OCI-LY7 (cell line): ENCODE measurements at regions not wholly inside any gene's neighbourhood (a gene's known extent, or its start where the extent isn't known, plus 50 kb on each side); places are given as distances from the start of the nearest gene placed in this dataset.

Experiments used
- BruUV-seq: library from RNA; stranded (reverse); fragments of 400-500 nt; replicated peaks from 2 replicates; lab custom pipeline; 2021; lab: Mats Ljungman, UMichigan
- CTCF ChIA-PET: fragments of 300-600 bp; sonication (Branson Sonifier 250); formaldehyde crosslinking; loops from one replicate; lab custom pipeline; 2022; ENCODE audit warnings: antibody characterized with exemption; ENCODE audit not compliant: unreplicated experiment; lab: Charles Lee
- POLR2A ChIA-PET: fragments of 300-600 bp; sonication (Branson Sonifier 250); formaldehyde crosslinking; loops from one replicate; lab custom pipeline; 2022; ENCODE audit warnings: antibody characterized with exemption; lab: Charles Lee
- DNase-seq: peaks from one replicate; pipeline ENCODE4 v3.0.0-alpha.2; 2015; ENCODE audit warnings: low spot score
- H2AFZ ChIP-seq: fragments of 200-600 bp; sonication (generic), shearing (Covaris generic); 2 replicates; pipeline ENCODE4 v1.6.1; 2014; ENCODE audit warnings: mild to moderate bottlenecking, antibody characterized with exemption, low read length, moderate library complexity
- H3K27ac ChIP-seq: fragments of 200-600 bp; sonication (generic); 2 replicates; pipeline ENCODE4 v1.5.1; 2014; ENCODE audit warnings: mixed run types, low read depth, mild to moderate bottlenecking, moderate library complexity, low read length, inconsistent platforms; ENCODE audit not compliant: poor library complexity, severe bottlenecking
- H3K36me3 ChIP-seq: fragments of 200-600 bp; sonication (generic); 2 replicates; pipeline ENCODE4 v1.6.1; 2014; ENCODE audit warnings: mild to moderate bottlenecking, antibody characterized with exemption, low read length, moderate library complexity, mixed read lengths; ENCODE audit not compliant: insufficient read depth
- H3K4me1 ChIP-seq: fragments of 200-600 bp; sonication (generic); 2 replicates; pipeline ENCODE4 v1.5.1; 2014; ENCODE audit warnings: mild to moderate bottlenecking, low read length; ENCODE audit not compliant: insufficient read depth, poor library complexity, severe bottlenecking
- H3K4me2 ChIP-seq: fragments of 200-600 bp; sonication (generic); 2 replicates; pipeline ENCODE4 v1.6.1; 2014; ENCODE audit warnings: mild to moderate bottlenecking, low read length
- H3K4me3 ChIP-seq: fragments of 200-600 bp; sonication (generic); 2 replicates; pipeline ENCODE4 v1.5.1; 2014; ENCODE audit warnings: mild to moderate bottlenecking, low read depth, low read length; ENCODE audit not compliant: poor library complexity, severe bottlenecking
- H3K79me2 ChIP-seq: fragments of 200-600 bp; sonication (generic); 2 replicates; pipeline ENCODE4 v1.6.1; 2016; ENCODE audit warnings: low read depth, mild to moderate bottlenecking, low read length, moderate library complexity, mixed read lengths; ENCODE audit not compliant: insufficient read depth
- H3K9me2 ChIP-seq: fragments of 200-600 bp; sonication (generic); 2 replicates; pipeline ENCODE4 v1.6.1; 2016; ENCODE audit warnings: mild to moderate bottlenecking, low read length, mixed read lengths; ENCODE audit not compliant: insufficient read depth
- H3K9me3 ChIP-seq: fragments of 200-600 bp; sonication (generic); 2 replicates; pipeline ENCODE4 v1.6.1; 2014; ENCODE audit warnings: mild to moderate bottlenecking, mixed run types, low read length, mixed read lengths
- H4K20me1 ChIP-seq: fragments of 200-600 bp; sonication (generic); 2 replicates; pipeline ENCODE4 v1.6.1; 2014; ENCODE audit warnings: mild to moderate bottlenecking, antibody characterized with exemption, low read length, moderate library complexity, mixed read lengths; ENCODE audit not compliant: insufficient read depth
- CTCF ChIP-seq: fragments of 200-600 bp; sonication (generic); conservative IDR thresholded peaks from 2 replicates; pipeline ENCODE4 v1.5.1; 2014; ENCODE audit warnings: mild to moderate bottlenecking, antibody characterized with exemption, low read length, moderate library complexity, mixed read lengths
- EZH2phosphoT487 ChIP-seq: fragments of 200-600 bp; sonication (generic); IDR thresholded peaks from 2 replicates; pipeline ENCODE4 v1.6.1; 2018; ENCODE audit warnings: low read depth, borderline replicate concordance, mild to moderate bottlenecking, mixed run types, antibody characterized with exemption, low read length, moderate library complexity, mixed read lengths
- intact Hi-C: fragments of 100-400 bp; cut with micrococcal nuclease; formaldehyde crosslinking; loops from one replicate; pipeline ENCODE4 v1.10.0; 2022; ENCODE audit not compliant: unreplicated experiment

- no peak overlapping the region for H2AFZ ChIP-seq
- no peak for DNase-seq
- no peaks in the 10 kb centered on the region for H3K4me1 ChIP-seq
- no peaks in the 10 kb centered on the region for H4K20me1 ChIP-seq
- no TSS peak for BruUV-seq
- intact Hi-C loops = no loop called here
- H3K4me3 ChIP-seq = no peak overlapping the region
- H3K79me2 ChIP-seq = no peaks in the 10 kb centered on the region
- no peak overlapping the region for H3K4me2 ChIP-seq
- no peak overlapping the region for H3K27ac ChIP-seq
- no peaks in the 10 kb centered on the region for H3K9me3 ChIP-seq
- H3K36me3 ChIP-seq = no peaks in the 10 kb centered on the region
- CTCF ChIA-PET = no interaction called here
- POLR2A ChIA-PET = no interaction called here
- TF ChIP-seq EZH2phosphoT487 (no peak), CTCF (no peak)
- no peaks in the 10 kb centered on the region for H3K9me2 ChIP-seq
Observed at GRCh38 chr2:148570989-148571388, 73.6 kb upstream of the EPC2 start.

- intact Hi-C loops = no loop called here
Observed at GRCh38 chr2:148577845-148578492, 66.6 kb upstream of the EPC2 start.

More at GRCh38 chr2:148577845-148578492, 66.6 kb upstream of the EPC2 start:
- DNase-seq = no peak
- no peaks in the 10 kb centered on the region for H3K4me1 ChIP-seq
- H3K4me2 ChIP-seq = no peak overlapping the region
- H3K9me2 ChIP-seq = no peaks in the 10 kb centered on the region
- POLR2A ChIA-PET = interaction anchor here (1.3 to 1.4 kb wide), 2 partner anchors 10 to 55 kb away, joined by 3 to 4 read pairs; no protein-coding TSS in a partner anchor
- no peak overlapping the region for H2AFZ ChIP-seq
- BruUV-seq = no TSS peak
- no peak for TF ChIP-seq CTCF
- TF ChIP-seq EZH2phosphoT487 = no peak
- no peak overlapping the region for H3K27ac ChIP-seq
- H4K20me1 ChIP-seq = no peaks in the 10 kb centered on the region
- H3K4me3 ChIP-seq = no peak overlapping the region
- no peaks in the 10 kb centered on the region for H3K36me3 ChIP-seq
- no peaks in the 10 kb centered on the region for H3K79me2 ChIP-seq
- H3K9me3 ChIP-seq = no peaks in the 10 kb centered on the region
- CTCF ChIA-PET = no interaction called here
